ENCODE measurements at regions not wholly inside any gene's neighbourhood (a gene's known extent, or its start where the extent isn't known, plus 50 kb on each side); places are given as distances from the start of the nearest gene placed in this dataset.
"Not testable (repeated sequence)": the region's sequence is repeated elsewhere in the genome, so short reads cannot be mapped to it uniquely, and the experiment has no call there.

GRCh38 chr6:890201-890600, 197.3 kb upstream of the EXOC2 start:
- no peak for DNase-seq (ENCODE audit: low spot score)
- Mint-ChIP-seq H3K4me3 (ENCODE audit: unreplicated experiment) (no peak overlapping the region), H3K4me1 (ENCODE audit: low read depth) (no peaks in the 10 kb centered on the region), H3K9me3 (ENCODE audit: low read depth) (no peaks in the 10 kb centered on the region), H3K27me3 (ENCODE audit: low read depth) (no peaks in the 10 kb centered on the region), H3K27ac (ENCODE audit: unreplicated experiment) (no peak overlapping the region), H3K36me3 (ENCODE audit: low read depth) (no peaks in the 10 kb centered on the region)
- TF ChIP-seq CTCF (IDR thresholded peaks at IDR 0.05) = no peak

GRCh38 chr6:887583-888235, 194.8 kb upstream of the EXOC2 start:
- peaks cover 10% of the 10 kb centered on the region for H3K27me3 Mint-ChIP-seq (ENCODE audit: low read depth)
- TF ChIP-seq CTCF (IDR thresholded peaks at IDR 0.05) = no peak
- H3K27ac Mint-ChIP-seq (ENCODE audit: unreplicated experiment) = no peak overlapping the region
- DNase-seq (ENCODE audit: low spot score) = no peak
- no peak overlapping the region for H3K4me3 Mint-ChIP-seq (ENCODE audit: unreplicated experiment)
- no peaks in the 10 kb centered on the region for H3K4me1 Mint-ChIP-seq (ENCODE audit: low read depth)
- no peaks in the 10 kb centered on the region for H3K9me3 Mint-ChIP-seq (ENCODE audit: low read depth)
- no peaks in the 10 kb centered on the region for H3K36me3 Mint-ChIP-seq (ENCODE audit: low read depth)

GRCh38 chr6:886116-886515, 193.2 kb upstream of the EXOC2 start:
- not testable (repeated sequence) for DNase-seq (ENCODE audit: low spot score); H3K4me3 Mint-ChIP-seq (ENCODE audit: unreplicated experiment); H3K4me1 Mint-ChIP-seq (ENCODE audit: low read depth); H3K36me3 Mint-ChIP-seq (ENCODE audit: low read depth); H3K9me3 Mint-ChIP-seq (ENCODE audit: low read depth); H3K27ac Mint-ChIP-seq (ENCODE audit: unreplicated experiment)
- peaks cover 13% of the 10 kb centered on the region for H3K27me3 Mint-ChIP-seq (ENCODE audit: low read depth)

GRCh38 chr6:885051-885590, 192.2 kb upstream of the EXOC2 start:
- Mint-ChIP-seq H3K4me1 (ENCODE audit: low read depth) (no peaks in the 10 kb centered on the region), H3K36me3 (ENCODE audit: low read depth) (no peaks in the 10 kb centered on the region), H3K27ac (ENCODE audit: unreplicated experiment) (no peak overlapping the region), H3K27me3 (ENCODE audit: low read depth) (peaks cover 13% of the 10 kb centered on the region), H3K4me3 (ENCODE audit: unreplicated experiment) (no peak overlapping the region), H3K9me3 (ENCODE audit: low read depth) (no peaks in the 10 kb centered on the region)
- TF ChIP-seq CTCF (IDR thresholded peaks at IDR 0.05) = no peak
- no peak for DNase-seq (ENCODE audit: low spot score)

GRCh38 chr6:884570-884969, 191.6 kb upstream of the EXOC2 start:
- no peak for TF ChIP-seq CTCF (IDR thresholded peaks at IDR 0.05)
- H3K36me3 Mint-ChIP-seq (ENCODE audit: low read depth) = no peaks in the 10 kb centered on the region
- no peak overlapping the region for H3K27ac Mint-ChIP-seq (ENCODE audit: unreplicated experiment)
- H3K4me3 Mint-ChIP-seq (ENCODE audit: unreplicated experiment) = no peak overlapping the region
- H3K9me3 Mint-ChIP-seq (ENCODE audit: low read depth) = no peaks in the 10 kb centered on the region
- H3K4me1 Mint-ChIP-seq (ENCODE audit: low read depth) = no peaks in the 10 kb centered on the region
- no peak for DNase-seq (ENCODE audit: low spot score)
- peaks cover 15% of the 10 kb centered on the region for H3K27me3 Mint-ChIP-seq (ENCODE audit: low read depth)

- no peak for TF ChIP-seq CTCF (IDR thresholded peaks at IDR 0.05)
- Mint-ChIP-seq H3K27me3 (ENCODE audit: low read depth) (peaks cover 23% of the 10 kb centered on the region), H3K4me1 (ENCODE audit: low read depth) (no peaks in the 10 kb centered on the region), H3K36me3 (ENCODE audit: low read depth) (no peaks in the 10 kb centered on the region), H3K27ac (ENCODE audit: unreplicated experiment) (no peak overlapping the region), H3K4me3 (ENCODE audit: unreplicated experiment) (no peak overlapping the region), H3K9me3 (ENCODE audit: low read depth) (no peaks in the 10 kb centered on the region)
- no peak for DNase-seq (ENCODE audit: low spot score)
Measured at GRCh38 chr6:882084-882598, 189.2 kb upstream of the EXOC2 start.

Data from chondrocyte (in vitro differentiated cells).